ENCODE measurements at regions not wholly inside any gene's neighbourhood (a gene's known extent, or its start where the extent isn't known, plus 50 kb on each side); places are given as distances from the start of the nearest gene placed in this dataset.

DNA sequence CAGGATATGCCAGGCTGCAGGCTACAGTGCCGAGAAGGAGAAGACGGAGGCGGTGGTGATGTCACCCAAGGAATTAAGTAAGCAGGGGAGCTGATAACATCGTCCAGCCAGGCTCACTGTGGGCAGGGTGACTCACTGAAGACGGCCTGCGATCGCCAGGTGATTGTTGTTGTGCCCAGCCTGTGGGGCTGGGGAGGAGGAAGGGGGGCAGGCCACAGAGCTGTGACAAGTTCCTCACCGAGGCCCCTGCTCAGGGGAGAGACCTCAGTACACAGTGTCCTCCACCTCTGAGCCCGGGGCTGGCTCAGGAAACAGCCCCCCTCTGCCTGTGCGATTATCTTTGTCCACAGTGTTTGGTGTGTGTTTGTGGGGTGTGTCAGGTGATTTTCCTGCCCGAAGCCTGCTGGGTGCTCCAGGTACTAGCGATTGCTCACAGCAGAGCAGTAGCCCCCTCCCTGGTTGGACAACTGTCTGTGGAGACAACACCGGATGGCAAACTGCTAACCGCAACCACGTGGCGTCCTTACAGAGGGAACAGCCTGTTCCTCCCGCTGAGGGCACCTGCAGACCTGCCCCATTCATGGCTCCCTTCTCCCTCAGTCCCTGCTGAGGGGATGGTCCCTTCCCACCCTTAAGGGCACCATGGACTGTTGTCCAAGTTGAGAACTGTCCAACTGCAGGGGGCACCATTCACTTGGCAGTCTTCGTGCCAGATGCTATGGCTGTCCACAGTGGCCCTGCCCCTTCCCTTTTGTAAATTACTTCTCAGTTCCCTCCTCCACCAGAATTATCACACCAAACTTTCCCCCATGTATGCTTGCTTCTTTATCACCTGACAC is 95.1 kb downstream of the ZFP36L2 start (continued):
- TF ChIP-seq ZNF274 (IDR thresholded peaks at IDR 0.05; ENCODE audit: insufficient read depth, insufficient read length) (no peak), BMI1 (IDR thresholded peaks at IDR 0.05; ENCODE audit: borderline replicate concordance) (no peak), SUPT20H (IDR thresholded peaks at IDR 0.05; ENCODE audit: borderline replicate concordance, control insufficient read depth, low read depth, low read length) (no peak), SMAD5 (IDR thresholded peaks at IDR 0.05; ENCODE audit: low read depth) (no peak), NRF1 (conservative IDR thresholded peaks at IDR 0.05; ENCODE audit: low read depth, low read length) (no peak), ZNF24 (IDR thresholded peaks at IDR 0.05) (peak; percentile 94), MEF2A (IDR thresholded peaks at IDR 0.05; ENCODE audit: insufficient read depth, low read depth, low read length) (no peak), NFYB (IDR thresholded peaks at IDR 0.05; ENCODE audit: insufficient read depth, low read depth, low read length) (no peak), STAT3 (IDR thresholded peaks at IDR 0.05; ENCODE audit: low read depth, low read length) (no peak), HDAC6 (IDR thresholded peaks at IDR 0.05; ENCODE audit: unreplicated experiment) (no peak), SREBF2 (IDR thresholded peaks at IDR 0.05; ENCODE audit: low read length) (no peak), RFX5 (IDR thresholded peaks at IDR 0.05; ENCODE audit: low read depth, low read length) (no peak), RCOR1 (conservative IDR thresholded peaks at IDR 0.05; ENCODE audit: low read depth, low read length) (no peak), CBFB (IDR thresholded peaks at IDR 0.05; ENCODE audit: low read depth) (no peak), RBBP5 (conservative IDR thresholded peaks at IDR 0.05) (no peak), RAD51 (IDR thresholded peaks at IDR 0.05) (peak; percentile 61)
- TF ChIP-seq, protein P1, sequence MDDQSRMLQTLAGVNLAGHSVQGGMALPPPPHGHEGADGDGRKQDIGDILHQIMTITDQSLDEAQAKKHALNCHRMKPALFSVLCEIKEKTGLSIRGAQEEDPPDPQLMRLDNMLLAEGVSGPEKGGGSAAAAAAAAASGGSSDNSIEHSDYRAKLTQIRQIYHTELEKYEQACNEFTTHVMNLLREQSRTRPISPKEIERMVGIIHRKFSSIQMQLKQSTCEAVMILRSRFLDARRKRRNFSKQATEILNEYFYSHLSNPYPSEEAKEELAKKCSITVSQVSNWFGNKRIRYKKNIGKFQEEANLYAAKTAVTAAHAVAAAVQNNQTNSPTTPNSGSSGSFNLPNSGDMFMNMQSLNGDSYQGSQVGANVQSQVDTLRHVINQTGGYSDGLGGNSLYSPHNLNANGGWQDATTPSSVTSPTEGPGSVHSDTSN (IDR thresholded peaks at IDR 0.05; ENCODE audit: insufficient replicate concordance, low read depth, low read length): no peak
- TF ChIP-seq, protein P2, sequence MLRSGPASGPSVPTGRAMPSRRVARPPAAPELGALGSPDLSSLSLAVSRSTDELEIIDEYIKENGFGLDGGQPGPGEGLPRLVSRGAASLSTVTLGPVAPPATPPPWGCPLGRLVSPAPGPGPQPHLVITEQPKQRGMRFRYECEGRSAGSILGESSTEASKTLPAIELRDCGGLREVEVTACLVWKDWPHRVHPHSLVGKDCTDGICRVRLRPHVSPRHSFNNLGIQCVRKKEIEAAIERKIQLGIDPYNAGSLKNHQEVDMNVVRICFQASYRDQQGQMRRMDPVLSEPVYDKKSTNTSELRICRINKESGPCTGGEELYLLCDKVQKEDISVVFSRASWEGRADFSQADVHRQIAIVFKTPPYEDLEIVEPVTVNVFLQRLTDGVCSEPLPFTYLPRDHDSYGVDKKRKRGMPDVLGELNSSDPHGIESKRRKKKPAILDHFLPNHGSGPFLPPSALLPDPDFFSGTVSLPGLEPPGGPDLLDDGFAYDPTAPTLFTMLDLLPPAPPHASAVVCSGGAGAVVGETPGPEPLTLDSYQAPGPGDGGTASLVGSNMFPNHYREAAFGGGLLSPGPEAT (IDR thresholded peaks at IDR 0.05; ENCODE audit: low read depth): peak; percentile 30; the same call in 1 of the 2 replicates
- TF ChIP-seq, protein P3, sequence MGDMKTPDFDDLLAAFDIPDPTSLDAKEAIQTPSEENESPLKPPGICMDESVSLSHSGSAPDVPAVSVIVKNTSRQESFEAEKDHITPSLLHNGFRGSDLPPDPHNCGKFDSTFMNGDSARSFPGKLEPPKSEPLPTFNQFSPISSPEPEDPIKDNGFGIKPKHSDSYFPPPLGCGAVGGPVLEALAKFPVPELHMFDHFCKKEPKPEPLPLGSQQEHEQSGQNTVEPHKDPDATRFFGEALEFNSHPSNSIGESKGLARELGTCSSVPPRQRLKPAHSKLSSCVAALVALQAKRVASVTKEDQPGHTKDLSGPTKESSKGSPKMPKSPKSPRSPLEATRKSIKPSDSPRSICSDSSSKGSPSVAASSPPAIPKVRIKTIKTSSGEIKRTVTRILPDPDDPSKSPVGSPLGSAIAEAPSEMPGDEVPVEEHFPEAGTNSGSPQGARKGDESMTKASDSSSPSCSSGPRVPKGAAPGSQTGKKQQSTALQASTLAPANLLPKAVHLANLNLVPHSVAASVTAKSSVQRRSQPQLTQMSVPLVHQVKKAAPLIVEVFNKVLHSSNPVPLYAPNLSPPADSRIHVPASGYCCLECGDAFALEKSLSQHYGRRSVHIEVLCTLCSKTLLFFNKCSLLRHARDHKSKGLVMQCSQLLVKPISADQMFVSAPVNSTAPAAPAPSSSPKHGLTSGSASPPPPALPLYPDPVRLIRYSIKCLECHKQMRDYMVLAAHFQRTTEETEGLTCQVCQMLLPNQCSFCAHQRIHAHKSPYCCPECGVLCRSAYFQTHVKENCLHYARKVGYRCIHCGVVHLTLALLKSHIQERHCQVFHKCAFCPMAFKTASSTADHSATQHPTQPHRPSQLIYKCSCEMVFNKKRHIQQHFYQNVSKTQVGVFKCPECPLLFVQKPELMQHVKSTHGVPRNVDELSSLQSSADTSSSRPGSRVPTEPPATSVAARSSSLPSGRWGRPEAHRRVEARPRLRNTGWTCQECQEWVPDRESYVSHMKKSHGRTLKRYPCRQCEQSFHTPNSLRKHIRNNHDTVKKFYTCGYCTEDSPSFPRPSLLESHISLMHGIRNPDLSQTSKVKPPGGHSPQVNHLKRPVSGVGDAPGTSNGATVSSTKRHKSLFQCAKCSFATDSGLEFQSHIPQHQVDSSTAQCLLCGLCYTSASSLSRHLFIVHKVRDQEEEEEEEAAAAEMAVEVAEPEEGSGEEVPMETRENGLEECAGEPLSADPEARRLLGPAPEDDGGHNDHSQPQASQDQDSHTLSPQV (IDR thresholded peaks at IDR 0.05): no peak
- TF ChIP-seq, protein P4, sequence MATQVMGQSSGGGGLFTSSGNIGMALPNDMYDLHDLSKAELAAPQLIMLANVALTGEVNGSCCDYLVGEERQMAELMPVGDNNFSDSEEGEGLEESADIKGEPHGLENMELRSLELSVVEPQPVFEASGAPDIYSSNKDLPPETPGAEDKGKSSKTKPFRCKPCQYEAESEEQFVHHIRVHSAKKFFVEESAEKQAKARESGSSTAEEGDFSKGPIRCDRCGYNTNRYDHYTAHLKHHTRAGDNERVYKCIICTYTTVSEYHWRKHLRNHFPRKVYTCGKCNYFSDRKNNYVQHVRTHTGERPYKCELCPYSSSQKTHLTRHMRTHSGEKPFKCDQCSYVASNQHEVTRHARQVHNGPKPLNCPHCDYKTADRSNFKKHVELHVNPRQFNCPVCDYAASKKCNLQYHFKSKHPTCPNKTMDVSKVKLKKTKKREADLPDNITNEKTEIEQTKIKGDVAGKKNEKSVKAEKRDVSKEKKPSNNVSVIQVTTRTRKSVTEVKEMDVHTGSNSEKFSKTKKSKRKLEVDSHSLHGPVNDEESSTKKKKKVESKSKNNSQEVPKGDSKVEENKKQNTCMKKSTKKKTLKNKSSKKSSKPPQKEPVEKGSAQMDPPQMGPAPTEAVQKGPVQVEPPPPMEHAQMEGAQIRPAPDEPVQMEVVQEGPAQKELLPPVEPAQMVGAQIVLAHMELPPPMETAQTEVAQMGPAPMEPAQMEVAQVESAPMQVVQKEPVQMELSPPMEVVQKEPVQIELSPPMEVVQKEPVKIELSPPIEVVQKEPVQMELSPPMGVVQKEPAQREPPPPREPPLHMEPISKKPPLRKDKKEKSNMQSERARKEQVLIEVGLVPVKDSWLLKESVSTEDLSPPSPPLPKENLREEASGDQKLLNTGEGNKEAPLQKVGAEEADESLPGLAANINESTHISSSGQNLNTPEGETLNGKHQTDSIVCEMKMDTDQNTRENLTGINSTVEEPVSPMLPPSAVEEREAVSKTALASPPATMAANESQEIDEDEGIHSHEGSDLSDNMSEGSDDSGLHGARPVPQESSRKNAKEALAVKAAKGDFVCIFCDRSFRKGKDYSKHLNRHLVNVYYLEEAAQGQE (IDR thresholded peaks at IDR 0.05; ENCODE audit: low read depth, low read length): no peak
